HG02623 (cell line): ENCODE measurements at regions not wholly inside any gene's neighbourhood (a gene's known extent, or its start where the extent isn't known, plus 50 kb on each side); places are given as distances from the start of the nearest gene placed in this dataset.
"Not testable (repeated sequence)": the region's sequence is repeated elsewhere in the genome, so short reads cannot be mapped to it uniquely, and the experiment has no call there.

Source experiments
- ATAC-seq: cut with Tn5 transposase; IDR thresholded peaks from one replicate; pipeline ENCODE4 v1.9.1; 2021; ENCODE audit warnings: moderate library complexity; ENCODE audit not compliant: unreplicated experiment

DNA sequence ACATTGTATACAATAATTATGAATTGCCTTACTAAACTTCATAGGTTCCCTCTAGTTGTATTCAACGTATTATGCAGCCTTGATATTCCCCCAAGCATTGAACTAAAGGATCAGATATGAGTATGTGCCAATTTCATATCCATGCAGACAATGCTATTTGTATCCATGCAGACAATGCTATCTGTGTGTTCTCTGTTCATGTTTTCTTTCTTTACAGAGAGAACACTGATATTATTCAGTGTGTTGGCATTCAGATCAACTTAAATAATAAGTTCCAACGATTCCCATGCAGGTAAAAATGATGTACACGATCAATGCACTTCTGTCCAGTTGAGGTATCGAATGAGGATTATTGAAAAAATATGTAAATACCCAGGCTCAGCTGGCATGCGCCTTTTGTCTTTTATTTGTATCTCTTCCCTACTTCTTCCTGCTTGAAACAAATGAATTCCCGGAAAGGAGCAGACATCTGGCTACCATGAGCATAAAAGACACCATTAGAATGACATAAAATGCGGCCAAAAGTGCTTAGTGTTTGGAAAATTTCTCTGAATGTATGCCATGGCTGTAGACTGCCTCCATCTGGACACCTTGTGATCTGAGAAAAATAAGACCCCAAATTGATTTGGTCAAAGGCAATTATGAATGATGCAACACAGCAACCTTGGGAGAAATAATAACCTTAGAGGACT, 731.5 kb downstream of the SLITRK1 start:
- ATAC-seq: no peak

DNA sequence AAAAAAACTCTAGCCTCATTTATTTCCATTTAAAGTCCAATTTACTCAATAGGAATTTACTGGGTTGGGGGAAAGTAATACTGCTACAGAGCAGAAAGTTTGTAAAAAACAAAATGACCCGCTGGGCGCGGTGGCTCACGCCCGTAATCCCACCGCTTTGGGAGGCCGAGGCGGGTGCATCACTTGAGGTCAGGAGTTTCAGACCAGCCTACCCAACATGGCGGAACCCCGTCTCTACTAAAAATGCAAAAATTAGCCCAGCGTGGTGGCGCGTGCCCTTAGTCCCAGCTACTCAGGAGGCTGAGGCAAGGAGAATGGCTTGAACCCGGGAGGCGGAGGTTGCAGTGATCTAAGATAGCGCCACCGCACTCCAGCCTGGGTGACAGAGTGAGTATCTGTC, 745.6 kb downstream of the SLITRK1 start:
- no peak for ATAC-seq

DNA sequence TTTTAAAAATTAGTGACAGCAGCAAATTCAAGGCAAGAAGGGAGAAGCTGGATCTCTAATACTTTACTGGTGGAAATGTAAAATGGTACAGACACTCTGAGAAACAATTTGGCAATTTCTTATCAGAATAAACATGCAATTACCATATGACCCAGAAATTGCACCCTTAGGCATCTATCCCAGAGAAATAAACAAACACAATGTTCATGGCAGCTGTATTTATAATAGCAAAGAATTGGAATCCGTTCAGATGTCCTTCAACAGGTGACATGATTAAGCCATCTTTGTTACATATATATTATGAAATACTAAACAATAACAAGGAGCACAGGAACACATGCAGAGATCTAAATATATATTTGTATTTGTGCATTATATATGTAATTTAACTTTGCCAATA, 756.5 kb downstream of the SLITRK1 start:
- ATAC-seq: no peak

DNA sequence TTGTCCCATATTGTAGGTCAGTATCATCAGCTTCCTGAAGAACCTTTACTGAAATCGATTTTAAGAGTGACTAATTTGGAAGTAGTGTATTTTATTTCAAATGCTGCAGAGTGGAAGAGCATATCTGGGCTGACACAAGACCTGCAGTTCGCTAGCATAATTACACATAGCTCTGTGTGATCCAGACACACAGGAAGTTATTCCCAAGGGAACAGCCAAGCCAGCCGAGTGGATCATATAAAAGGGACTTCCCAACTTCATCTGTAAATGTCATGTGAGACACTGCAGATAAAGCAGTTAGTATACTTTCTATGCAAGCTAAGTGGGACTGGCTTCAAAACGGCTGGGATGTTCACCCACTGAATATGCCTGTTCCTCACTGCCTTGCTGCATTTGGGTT, 760.4 kb downstream of the SLITRK1 start:
- ATAC-seq: no peak

DNA sequence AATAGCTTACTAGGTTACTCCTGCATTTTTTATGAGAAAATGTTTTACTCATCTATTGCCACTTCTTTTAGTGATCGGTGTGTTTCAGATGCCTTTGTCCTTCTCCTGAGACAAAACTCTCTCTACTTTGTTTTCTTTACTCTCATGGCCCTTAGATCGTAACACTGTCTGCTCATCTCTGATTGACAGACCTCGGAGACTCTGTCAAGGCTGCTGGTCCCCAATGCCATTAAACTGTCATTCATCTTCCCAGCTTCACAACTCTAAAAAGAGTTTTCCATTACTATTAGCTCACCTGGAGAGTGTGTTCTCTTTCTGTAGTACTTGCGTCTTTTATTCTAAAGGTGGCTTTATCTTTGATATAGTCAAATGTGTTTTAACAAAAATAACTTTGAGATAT, 765.2 kb downstream of the SLITRK1 start:
- ATAC-seq: no peak

DNA sequence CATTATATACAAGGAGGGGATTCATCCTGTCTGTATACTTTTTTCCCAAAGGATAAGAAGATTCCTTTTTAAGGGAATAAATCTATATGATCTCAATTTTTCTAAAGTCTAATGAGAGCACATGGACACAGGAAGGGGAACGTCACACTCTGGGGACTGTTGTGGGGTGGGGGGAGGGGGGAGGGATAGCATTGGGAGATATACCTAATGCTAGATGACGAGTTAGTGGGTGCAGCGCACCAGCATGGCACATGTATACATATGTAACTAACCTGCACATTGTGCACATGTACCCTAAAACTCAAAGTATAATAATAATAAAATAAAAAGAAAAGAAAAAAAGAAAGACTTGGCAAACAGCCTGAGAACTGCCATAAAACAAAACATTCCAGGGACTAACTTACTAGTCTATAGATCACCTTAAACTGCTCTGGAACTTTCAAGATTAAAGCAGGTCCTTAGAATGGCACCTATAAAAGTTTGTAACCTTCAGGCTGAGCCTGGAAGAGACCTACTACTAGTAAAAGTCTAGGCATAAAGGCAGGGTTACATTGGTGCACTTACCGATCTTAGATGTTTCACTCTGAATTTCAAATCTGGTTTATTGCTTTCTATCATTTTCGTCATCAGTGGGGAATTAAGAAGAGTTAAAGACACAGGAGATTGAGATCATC, 780.6 kb downstream of the SLITRK1 start:
- ATAC-seq: not testable (repeated sequence)

DNA sequence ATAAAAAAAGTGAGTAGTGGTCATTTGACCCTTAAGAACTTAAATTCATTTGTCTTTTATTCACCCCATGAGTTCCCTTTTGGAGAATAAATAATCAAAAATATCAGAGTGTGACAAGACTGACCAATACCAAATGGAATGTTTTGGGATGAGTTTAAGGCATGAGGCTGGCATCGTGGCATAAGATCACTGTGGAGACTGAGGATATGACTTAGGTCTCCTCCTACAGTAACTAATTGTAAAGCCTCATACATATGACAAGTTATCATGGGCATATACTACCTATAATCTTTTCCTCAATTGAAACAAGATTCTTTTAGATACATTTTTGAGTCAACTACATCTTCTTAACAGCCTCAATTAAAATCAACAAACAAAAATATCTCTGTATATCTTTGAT, 782.0 kb downstream of the SLITRK1 start:
- no peak for ATAC-seq

DNA sequence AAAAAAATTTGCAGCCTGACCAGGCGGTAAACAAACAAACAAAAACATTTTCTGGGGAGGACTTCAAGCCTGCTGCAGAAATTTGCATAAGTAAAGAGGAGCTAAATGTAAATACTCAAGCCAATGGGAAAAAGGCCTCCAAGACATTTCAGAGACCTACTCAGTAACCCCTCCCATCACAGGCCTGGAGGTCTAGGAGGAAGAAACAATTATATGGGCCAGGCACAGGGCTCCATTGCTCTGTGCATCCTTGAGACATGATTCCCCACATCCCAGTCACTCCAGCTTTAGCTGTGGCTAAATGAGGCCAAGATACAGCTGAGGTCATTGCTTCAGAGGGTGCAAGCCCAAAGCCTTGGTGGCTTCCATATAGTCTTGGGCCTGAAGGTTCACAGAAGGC, 793.4 kb downstream of the SLITRK1 start:
- ATAC-seq: no peak

DNA sequence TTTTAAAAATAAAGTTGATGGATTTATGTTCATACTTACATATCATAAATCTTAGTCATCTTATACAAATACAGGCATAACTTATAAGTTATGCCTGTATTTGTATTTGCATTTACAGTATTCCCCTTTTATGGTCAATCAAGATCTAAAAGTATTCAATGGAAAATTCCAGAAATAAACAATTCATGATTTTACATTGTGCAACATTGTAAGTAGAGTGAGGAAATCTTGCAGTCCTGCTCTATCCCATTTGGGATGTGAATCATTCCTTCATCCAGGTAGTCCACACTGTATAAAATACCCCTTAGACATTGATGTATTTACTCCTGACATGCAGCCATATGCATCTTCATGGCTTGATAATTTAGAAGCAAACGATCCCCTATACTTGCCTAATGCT, 795.3 kb downstream of the SLITRK1 start:
- ATAC-seq: no peak

DNA sequence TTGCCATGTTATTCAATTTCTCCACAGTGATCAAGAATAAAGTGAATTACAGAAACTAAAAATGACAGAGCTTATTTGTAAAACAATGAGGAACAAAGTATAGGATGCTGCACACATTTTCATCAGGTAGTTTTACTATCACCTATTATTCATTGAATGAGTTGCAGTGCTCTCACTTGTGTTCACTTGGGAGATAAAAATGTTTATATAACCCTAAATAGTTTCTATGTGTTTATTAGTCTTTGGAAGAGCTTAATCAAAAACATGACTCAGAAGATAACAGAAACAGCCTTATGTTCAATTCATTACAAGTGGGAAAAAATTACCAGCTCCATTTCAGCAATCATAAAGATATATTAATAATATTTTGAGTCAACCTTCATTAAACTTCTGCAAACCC, 796.2 kb downstream of the SLITRK1 start:
- ATAC-seq: no peak

DNA sequence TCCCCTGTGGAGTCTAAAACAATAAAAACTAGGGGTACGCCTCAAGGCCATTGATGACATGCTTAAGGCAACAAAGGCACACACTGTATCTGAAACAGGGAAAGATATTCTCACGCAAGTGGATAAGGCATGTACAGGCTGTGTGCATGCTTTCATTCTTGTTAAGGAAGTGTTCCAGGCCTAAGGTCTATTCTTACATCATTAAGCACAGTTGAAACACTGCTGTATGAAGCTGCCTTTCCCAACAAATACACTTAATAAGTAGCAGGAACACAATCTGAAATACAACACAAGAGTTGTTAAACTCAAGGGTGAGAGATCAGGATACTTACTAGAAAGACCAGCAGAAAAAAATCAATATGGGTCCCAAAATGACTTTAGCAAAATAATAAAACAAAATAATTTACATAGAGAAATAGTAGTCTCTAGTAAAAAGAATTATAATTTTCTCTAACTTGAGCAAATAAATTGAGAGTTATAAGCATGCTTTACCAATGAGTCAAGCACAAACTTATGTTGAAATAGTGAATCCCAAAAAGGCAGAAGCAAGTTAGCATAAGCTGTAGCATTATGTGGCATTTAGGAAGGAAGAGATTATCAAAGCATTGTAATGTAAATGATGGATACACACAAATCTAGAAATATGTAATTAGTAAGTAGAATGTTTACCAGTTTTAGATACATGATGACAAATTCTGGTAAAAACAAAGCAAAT, 796.9 kb downstream of the SLITRK1 start:
- ATAC-seq: no peak

DNA sequence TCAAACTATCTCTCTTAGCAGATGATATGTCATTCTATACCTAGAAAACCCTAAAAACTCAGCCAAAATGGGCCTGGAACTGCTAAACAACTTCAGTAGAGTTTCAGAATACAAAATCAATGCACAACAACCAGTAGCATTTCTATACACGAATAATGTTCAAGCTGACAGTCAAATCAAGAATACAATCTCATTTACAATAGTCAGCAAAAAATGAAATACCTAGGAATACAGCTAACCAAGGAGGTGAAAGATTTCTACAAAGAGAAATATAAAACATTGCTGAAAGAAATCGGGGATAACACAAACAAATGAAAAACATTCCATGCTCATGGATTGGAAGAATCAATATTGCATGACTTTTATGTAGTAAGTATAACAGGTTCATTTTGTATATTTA, 804.8 kb downstream of the SLITRK1 start:
- ATAC-seq: no peak

DNA sequence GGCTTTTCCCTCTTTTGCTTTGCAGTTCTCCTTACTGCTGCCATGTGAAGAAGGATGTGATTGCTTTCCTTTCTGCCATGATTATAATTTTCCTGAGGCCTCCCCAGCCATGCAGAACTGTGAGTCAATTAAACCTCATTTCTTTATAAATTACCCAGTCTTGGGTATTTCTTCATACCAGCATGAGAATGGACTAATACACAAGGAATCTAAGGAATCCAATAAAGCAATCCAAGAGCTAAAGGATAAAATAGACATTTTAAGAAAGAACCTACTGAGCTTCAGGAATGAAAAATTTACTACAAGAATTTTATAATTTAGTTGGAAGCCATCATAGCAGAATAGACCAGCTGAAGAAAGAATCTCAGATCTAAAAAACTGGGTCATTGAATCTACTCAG, 808.3 kb downstream of the SLITRK1 start:
- ATAC-seq: not testable (repeated sequence)

DNA sequence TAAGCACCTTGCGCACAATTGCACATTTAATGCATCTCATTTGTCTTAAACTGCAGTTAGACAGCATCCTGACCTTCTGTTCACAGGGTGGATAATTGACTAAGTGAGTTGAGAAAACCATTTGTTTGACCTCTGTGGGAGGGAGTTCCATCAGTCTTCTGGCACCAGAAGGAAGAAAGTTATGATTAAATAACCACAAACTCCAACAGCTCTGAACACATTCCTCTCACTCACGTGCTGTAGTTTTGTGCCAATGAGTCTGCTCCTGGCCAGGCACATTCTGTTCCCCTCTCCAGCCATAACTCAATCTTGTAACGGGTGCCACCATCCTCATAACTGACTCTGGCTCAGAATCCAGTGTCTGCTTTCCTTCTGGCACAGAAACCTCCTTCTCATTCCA, 817.2 kb downstream of the SLITRK1 start:
- ATAC-seq: no peak

DNA sequence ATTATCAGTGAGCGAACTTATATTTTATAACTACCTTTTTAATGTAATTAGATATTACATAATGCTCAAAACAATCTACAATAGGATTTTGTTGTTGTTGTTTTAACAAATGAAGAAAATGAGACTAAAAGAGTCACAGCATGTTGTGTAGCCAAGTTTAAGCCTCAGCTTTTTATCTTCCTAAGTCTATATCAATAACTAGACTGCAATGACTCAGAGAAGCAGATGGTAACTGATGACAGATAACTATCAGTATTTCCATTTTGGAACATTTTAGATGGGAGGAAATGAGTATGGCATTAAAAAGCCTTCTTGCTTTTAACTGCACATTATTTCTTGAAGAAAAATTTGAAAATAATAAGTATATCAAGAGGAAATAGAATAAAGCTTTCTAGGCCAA, 825.2 kb downstream of the SLITRK1 start:
- no peak for ATAC-seq

DNA sequence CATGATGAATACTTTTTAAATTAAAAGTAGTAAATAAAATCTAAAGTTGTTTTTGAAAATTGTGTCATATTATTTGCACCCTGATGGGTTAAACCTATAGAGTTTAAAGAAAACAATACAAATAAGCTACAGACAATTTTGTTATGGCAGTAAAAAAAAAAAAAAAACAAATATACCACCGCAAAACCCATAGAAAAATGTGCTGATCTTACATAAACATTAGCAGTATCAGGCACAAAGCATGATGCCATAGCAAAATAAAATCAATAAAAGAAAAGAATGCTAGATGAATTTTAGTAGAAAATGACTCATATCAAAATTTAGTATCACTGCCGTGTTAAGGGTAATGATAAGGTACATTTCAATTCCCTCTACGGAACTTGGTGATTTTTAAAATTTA, 826.0 kb downstream of the SLITRK1 start:
- no peak for ATAC-seq

DNA sequence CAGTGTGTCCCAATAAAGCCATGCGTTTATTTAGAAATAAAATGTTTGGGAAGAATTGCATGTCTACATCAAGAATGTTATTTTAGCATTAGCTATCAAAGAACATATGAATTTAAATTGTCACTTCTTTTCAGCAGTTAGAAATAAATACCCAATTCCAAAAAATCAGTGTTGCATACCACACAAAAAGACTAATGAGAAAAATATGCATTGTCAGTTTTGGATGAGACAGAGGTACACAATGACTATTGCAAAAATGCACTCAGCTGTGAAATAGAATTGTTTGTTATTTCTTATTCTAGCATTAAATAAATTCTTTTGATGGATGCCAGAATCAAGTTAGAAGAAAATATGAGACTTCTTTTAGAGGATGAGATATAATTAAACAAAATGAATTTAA, 833.9 kb downstream of the SLITRK1 start:
- ATAC-seq: no peak

DNA sequence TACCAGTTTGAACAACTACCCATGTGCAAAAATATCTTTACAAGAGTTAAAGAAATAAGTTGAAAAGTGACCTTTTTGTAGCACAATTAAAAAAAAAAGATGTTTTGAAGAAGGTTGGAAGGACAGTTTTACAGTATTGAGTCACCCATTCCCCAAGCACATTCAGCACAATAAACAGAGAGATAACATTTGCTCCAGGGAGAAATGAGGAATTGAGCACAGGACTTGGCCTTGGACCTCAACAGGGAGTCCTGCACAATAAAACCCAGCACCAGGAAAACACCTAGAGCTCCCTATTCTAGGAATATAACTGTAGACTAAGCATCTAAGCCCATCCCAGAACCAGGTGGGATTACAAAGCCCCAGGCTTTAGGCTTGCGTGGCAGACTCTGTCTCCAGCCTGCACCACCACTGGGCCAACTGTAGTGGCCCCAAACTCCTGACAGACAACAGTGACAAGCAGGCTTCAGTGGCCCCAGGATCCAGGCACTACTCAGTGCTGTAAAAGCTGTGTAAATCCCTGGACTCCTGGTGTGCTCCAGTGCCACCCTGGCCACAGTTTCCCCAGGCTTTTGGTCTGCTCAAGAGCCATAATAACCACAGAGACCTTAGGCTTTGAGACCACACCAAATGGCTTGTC, 857.2 kb downstream of the SLITRK1 start:
- no peak for ATAC-seq

DNA sequence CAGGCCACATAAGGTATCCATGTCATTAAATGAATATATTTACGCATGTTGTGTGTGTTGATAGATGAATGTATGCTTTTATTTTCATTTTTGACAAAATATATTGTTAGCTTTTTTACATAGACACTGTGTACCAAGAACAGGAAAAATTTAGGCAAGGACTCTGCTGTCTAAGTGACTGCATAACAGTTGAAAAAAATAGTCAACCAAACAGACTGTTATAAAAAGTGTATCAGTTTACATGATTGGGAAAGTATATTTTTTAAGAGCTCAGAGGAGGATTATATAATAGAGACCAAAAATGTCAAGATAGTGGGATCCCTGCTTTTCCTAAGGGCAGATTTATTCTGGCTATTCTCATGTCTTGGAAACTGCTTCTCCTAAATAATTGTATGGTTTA, 858.0 kb downstream of the SLITRK1 start:
- no peak for ATAC-seq

DNA sequence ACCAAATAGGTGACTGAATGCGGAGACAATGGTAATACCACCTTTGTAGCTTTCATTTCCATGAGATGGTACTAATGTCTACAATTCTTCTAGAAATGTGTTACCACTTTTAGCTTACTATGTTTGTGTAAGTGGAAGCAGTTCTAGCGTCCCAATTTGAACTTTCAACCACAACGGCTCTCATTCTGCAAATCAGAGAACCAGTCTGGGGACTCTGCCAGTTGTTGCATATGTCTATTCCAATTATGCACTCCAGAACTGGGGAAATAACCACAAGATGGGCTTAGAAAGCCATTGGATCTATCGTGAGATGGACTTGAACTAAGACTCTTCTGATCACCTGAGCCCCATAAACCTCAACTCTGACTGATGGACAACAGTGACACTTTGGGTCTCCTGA, 862.3 kb downstream of the SLITRK1 start:
- no peak for ATAC-seq

DNA sequence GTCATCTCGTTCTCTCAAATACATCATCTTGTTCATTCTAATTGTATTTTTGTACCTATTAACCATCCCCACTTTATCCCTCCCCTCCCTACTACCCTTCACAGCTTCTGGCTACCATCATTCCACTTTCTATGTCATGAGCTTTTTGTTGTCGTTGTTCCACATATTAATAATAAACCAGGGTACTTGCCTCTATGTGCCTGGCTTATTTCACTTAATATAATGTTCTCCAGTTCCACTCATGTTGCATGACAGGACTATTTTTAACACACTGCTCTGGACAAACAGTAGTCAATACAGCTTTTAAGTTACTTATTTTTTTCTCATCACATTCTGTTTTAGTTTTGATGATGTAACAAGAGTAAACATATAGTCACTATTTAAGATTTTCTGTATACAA, 872.3 kb downstream of the SLITRK1 start:
- no peak for ATAC-seq
